Osteoblast (primary cell): ENCODE measurements at regions not wholly inside any gene's neighbourhood (a gene's known extent, or its start where the extent isn't known, plus 50 kb on each side); places are given as distances from the start of the nearest gene placed in this dataset.
"Not testable (repeated sequence)": the region's sequence is repeated elsewhere in the genome, so short reads cannot be mapped to it uniquely, and the experiment has no call there.

Experiments
- DNase-seq: peaks from one replicate; pipeline ENCODE4 v3.0.0; 2011; ENCODE audit warnings: low spot score, mixed read lengths; ENCODE audit not compliant: insufficient read length; ENCODE audit errors: missing footprints
- H2AFZ ChIP-seq: 2 replicates; pipeline ENCODE4 v1.6.0; 2011; ENCODE audit warnings: mild to moderate bottlenecking, low read length
- H3K27ac ChIP-seq: 2 replicates; pipeline ENCODE4 v1.5.1; 2011; ENCODE audit warnings: mild to moderate bottlenecking, low read depth, low read length, moderate library complexity
- H3K27me3 ChIP-seq: 2 replicates; pipeline ENCODE4 v1.6.0; 2012; ENCODE audit warnings: mild to moderate bottlenecking, control low read depth, inconsistent platforms, low read length, moderate library complexity; ENCODE audit not compliant: insufficient read depth
- H3K36me3 ChIP-seq: 2 replicates; pipeline ENCODE4 v1.5.1; 2011; ENCODE audit warnings: mild to moderate bottlenecking, low read length, control low read depth, moderate library complexity; ENCODE audit not compliant: insufficient read depth
- H3K4me1 ChIP-seq: 2 replicates; pipeline ENCODE4 v1.5.1; 2011; ENCODE audit warnings: mild to moderate bottlenecking, low read length, control low read depth, moderate library complexity; ENCODE audit not compliant: insufficient read depth
- H3K4me2 ChIP-seq: 2 replicates; pipeline ENCODE4 v1.6.0; 2011; ENCODE audit warnings: mild to moderate bottlenecking, low read length; ENCODE audit not compliant: insufficient read depth
- H3K4me3 ChIP-seq: fragments of 200-600 bp; sonication (generic); 3 replicates; pipeline ENCODE4 v1.5.1; 2012; ENCODE audit warnings: mild to moderate bottlenecking, low read length, inconsistent platforms; ENCODE audit not compliant: insufficient read depth
- H3K79me2 ChIP-seq: 2 replicates; pipeline ENCODE4 v1.6.0; 2012; ENCODE audit warnings: mild to moderate bottlenecking, low read length, control low read depth, inconsistent platforms; ENCODE audit not compliant: insufficient read depth
- H3K9me3 ChIP-seq: 2 replicates; pipeline ENCODE4 v1.5.1; 2011; ENCODE audit warnings: low read depth, low read length, control low read depth
- H4K20me1 ChIP-seq: 2 replicates; pipeline ENCODE4 v1.6.0; 2012; ENCODE audit warnings: mild to moderate bottlenecking, low read length, control low read depth; ENCODE audit not compliant: insufficient read depth
- TF ChIP-seq, protein P1 (sequence below): IDR thresholded peaks from 2 replicates; pipeline ENCODE4 v1.5.1; 2011; ENCODE audit warnings: mild to moderate bottlenecking, low read depth, low read length, moderate library complexity; ENCODE audit errors: extremely low read depth

GRCh38 chr6:103105686-103106085 is 1712.2 kb downstream of the GRIK2 start:
- no peak for DNase-seq
- Histone ChIP-seq H3K4me1 (no peaks in the 10 kb centered on the region), H3K79me2 (no peaks in the 10 kb centered on the region), H3K27me3 (no peaks in the 10 kb centered on the region), H3K27ac (no peak overlapping the region), H4K20me1 (no peaks in the 10 kb centered on the region), H3K4me3 (no peak overlapping the region), H2AFZ (no peak overlapping the region), H3K36me3 (no peaks in the 10 kb centered on the region), H3K9me3 (no peaks in the 10 kb centered on the region), H3K4me2 (no peak overlapping the region)
- TF ChIP-seq, protein P1, sequence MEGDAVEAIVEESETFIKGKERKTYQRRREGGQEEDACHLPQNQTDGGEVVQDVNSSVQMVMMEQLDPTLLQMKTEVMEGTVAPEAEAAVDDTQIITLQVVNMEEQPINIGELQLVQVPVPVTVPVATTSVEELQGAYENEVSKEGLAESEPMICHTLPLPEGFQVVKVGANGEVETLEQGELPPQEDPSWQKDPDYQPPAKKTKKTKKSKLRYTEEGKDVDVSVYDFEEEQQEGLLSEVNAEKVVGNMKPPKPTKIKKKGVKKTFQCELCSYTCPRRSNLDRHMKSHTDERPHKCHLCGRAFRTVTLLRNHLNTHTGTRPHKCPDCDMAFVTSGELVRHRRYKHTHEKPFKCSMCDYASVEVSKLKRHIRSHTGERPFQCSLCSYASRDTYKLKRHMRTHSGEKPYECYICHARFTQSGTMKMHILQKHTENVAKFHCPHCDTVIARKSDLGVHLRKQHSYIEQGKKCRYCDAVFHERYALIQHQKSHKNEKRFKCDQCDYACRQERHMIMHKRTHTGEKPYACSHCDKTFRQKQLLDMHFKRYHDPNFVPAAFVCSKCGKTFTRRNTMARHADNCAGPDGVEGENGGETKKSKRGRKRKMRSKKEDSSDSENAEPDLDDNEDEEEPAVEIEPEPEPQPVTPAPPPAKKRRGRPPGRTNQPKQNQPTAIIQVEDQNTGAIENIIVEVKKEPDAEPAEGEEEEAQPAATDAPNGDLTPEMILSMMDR: no peak

DNA sequence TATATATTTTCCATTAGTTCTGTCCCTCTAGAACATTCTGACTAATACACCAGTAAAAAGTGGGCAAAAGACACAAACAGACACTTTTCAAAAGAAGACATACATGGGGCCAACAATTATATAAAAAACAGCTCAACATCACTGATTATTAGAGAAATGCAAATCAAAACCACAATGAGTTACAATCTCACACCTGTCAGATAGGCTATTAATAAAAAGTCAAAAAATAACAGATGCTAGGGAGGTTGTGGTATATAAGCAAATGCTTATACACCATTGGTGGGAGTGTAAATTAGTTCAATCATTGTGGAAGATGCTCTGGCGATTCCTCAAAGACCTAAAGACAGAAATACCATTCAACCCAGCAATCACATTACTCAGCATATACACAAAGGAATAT is 1707.8 kb downstream of the GRIK2 start:
- Histone ChIP-seq H3K4me2 (no peak overlapping the region), H3K27me3 (no peaks in the 10 kb centered on the region), H3K79me2 (no peaks in the 10 kb centered on the region), H3K36me3 (no peaks in the 10 kb centered on the region), H3K4me3 (no peak overlapping the region), H3K9me3 (no peaks in the 10 kb centered on the region), H2AFZ (no peak overlapping the region), H3K27ac (no peak overlapping the region), H4K20me1 (no peaks in the 10 kb centered on the region), H3K4me1 (no peaks in the 10 kb centered on the region)
- TF ChIP-seq, protein P1: no peak
- no peak for DNase-seq

GRCh38 chr6:103092414-103092813 is 1698.9 kb downstream of the GRIK2 start:
- not testable (repeated sequence) for H3K9me3 ChIP-seq, H2AFZ ChIP-seq, DNase-seq, H3K79me2 ChIP-seq, H4K20me1 ChIP-seq, H3K4me3 ChIP-seq, H3K27ac ChIP-seq, H3K4me1 ChIP-seq, H3K27me3 ChIP-seq, H3K4me2 ChIP-seq, H3K36me3 ChIP-seq

- Histone ChIP-seq H3K4me1 (no peaks in the 10 kb centered on the region), H3K9me3 (peaks cover 2% of the 10 kb centered on the region), H2AFZ (no peak overlapping the region), H3K27ac (no peak overlapping the region), H3K79me2 (no peaks in the 10 kb centered on the region), H3K36me3 (no peaks in the 10 kb centered on the region), H4K20me1 (no peaks in the 10 kb centered on the region), H3K27me3 (no peaks in the 10 kb centered on the region), H3K4me3 (no peak overlapping the region), H3K4me2 (no peak overlapping the region)
- TF ChIP-seq, protein P1: no peak
- DNase-seq: no peak
These were observed 1692.3 kb downstream of the GRIK2 start for GRCh38 chr6:103085801-103086200.
